Testis (tissue), 2 donors: ENCODE measurements at regions not wholly inside any gene's neighbourhood (a gene's known extent, or its start where the extent isn't known, plus 50 kb on each side); places are given as distances from the start of the nearest gene placed in this dataset.

Experiments used
- CTCF ChIP-seq, 3 experiments: fragments of 450-650 bp in 2 of 3; fragments of 200-600 bp in 1 of 3; sonication (generic) in 1 of 3; IDR thresholded peaks; one replicate each; pipeline ENCODE4 v1.5.1; 2016 to 2019; ENCODE audit warnings: antibody characterized with exemption in 3 of 3, mild to moderate bottlenecking in 2 of 3, moderate library complexity in 1 of 3
- POLR2A ChIP-seq: fragments of 450-650 bp; IDR thresholded peaks from one replicate; pipeline ENCODE4 v1.6.1; 2017; ENCODE audit warnings: antibody characterized with exemption, mild to moderate bottlenecking, moderate library complexity

GRCh38 chr13:80251403-80251802 lies 89.5 kb downstream of the SPRY2 start:
- no peak for TF ChIP-seq CTCF (IDR thresholded peaks at IDR 0.05)
- TF ChIP-seq POLR2A, result no peak
